H1 (cell line): ENCODE measurements at regions not wholly inside any gene's neighbourhood (a gene's known extent, or its start where the extent isn't known, plus 50 kb on each side); places are given as distances from the start of the nearest gene placed in this dataset.

Source experiments
- CTCF ChIA-PET: fragments of 300-600 bp; sonication (Branson Sonifier 250); formaldehyde crosslinking; loops from one replicate; lab custom pipeline; 2021; ENCODE audit not compliant: partially characterized antibody; lab: Charles Lee
- POLR2A ChIA-PET: fragments of 300-600 bp; sonication (Branson Sonifier 250); formaldehyde crosslinking; loops from one replicate; lab custom pipeline; 2021; ENCODE audit warnings: inconsistent platforms; ENCODE audit not compliant: partially characterized antibody; lab: Charles Lee
- DNase-seq, 2 experiments: peaks; one replicate each; pipeline versions ENCODE4 v3.0.0 to v3.0.0-alpha.2; 2010 to 2022; ENCODE audit warnings: low spot score in 2 of 2, low read depth in 1 of 2, mixed read lengths in 1 of 2
- FAIRE-seq: peaks from 2 replicates; lab custom pipeline; 2011; peaks lifted over from hg19 to GRCh38; lab: Jason Lieb, UNC
- H2AFZ ChIP-seq: 2 replicates; pipeline ENCODE4 v1.8.1; 2012; ENCODE audit warnings: low read length, inconsistent platforms
- H2AK5ac ChIP-seq: 2 replicates; pipeline ENCODE4 v1.6.1; 2013; ENCODE audit warnings: low read depth, low read length
- H2BK120ac ChIP-seq: replicated peaks from 2 replicates; pipeline ENCODE3; 2013; ENCODE audit warnings: low read depth, low read length, inconsistent platforms
- H2BK12ac ChIP-seq: 2 replicates; pipeline ENCODE4 v1.6.1; 2013; ENCODE audit warnings: low read depth, low read length
- H2BK15ac ChIP-seq: 2 replicates; pipeline ENCODE4 v1.6.1; 2013; ENCODE audit warnings: low read length
- H2BK20ac ChIP-seq: 2 replicates; pipeline ENCODE4 v1.6.1; 2013; ENCODE audit warnings: low read length
- H2BK5ac ChIP-seq: 2 replicates; pipeline ENCODE4 v1.6.1; 2013; ENCODE audit warnings: low read depth, low read length
- H3K14ac ChIP-seq: 2 replicates; pipeline ENCODE4 v1.6.1; 2013; ENCODE audit warnings: inconsistent platforms; ENCODE audit not compliant: insufficient read length
- H3K18ac ChIP-seq: 2 replicates; pipeline ENCODE4 v1.6.1; 2013; ENCODE audit warnings: low read length; ENCODE audit errors: extremely low read depth
- H3K23ac ChIP-seq: 2 replicates; pipeline ENCODE4 v1.6.1; 2013; ENCODE audit warnings: inconsistent platforms; ENCODE audit not compliant: insufficient read length
- H3K23me2 ChIP-seq: 2 replicates; pipeline ENCODE4 v1.6.1; 2013; ENCODE audit warnings: low read depth, low read length
- H3K27ac ChIP-seq: 2 replicates; pipeline ENCODE4 v1.6.1; 2011; ENCODE audit warnings: low read depth, low read length, inconsistent platforms
- H3K27me3 ChIP-seq, 4 experiments: replicated peaks in 1 of 4; 1 replicate in 1 of 4; 2 replicates in 3 of 4; pipeline versions ENCODE4 v1.6.1 to v1.8.1; 2011 to 2013; ENCODE audit warnings: low read length in 3 of 4, mild to moderate bottlenecking in 3 of 4, inconsistent platforms in 2 of 4, mixed read lengths in 2 of 4, moderate library complexity in 1 of 4; ENCODE audit not compliant: control insufficient read depth in 3 of 4, insufficient read depth in 3 of 4; ENCODE audit errors: extremely low read depth in 1 of 4
- H3K36me3 ChIP-seq, 4 experiments: 2 replicates each; pipeline versions ENCODE4 v1.6.1 to v1.8.1; 2011 to 2013; ENCODE audit warnings: mild to moderate bottlenecking in 4 of 4, low read length in 3 of 4, moderate library complexity in 2 of 4, control low read depth in 1 of 4, inconsistent platforms in 1 of 4; ENCODE audit not compliant: insufficient read depth in 4 of 4, control insufficient read depth in 2 of 4
- H3K4ac ChIP-seq: replicated peaks from 2 replicates; pipeline ENCODE3; 2013; ENCODE audit warnings: low read length, low read depth, mixed read lengths, inconsistent platforms; ENCODE audit not compliant: insufficient read length
- H3K4me1 ChIP-seq, 4 experiments: replicated peaks in 1 of 4; 1 replicate in 1 of 4; 2 replicates in 3 of 4; pipeline versions ENCODE4 v1.6.1 to v1.8.1; 2011 to 2013; ENCODE audit warnings: low read length in 3 of 4, inconsistent platforms in 2 of 4, mixed read lengths in 1 of 4; ENCODE audit not compliant: insufficient read depth in 4 of 4, control insufficient read depth in 3 of 4
- H3K4me2 ChIP-seq, 2 experiments: 2 replicates each; pipeline versions ENCODE4 v1.6.1 to v1.8.1; 2011 to 2013; ENCODE audit warnings: low read depth in 2 of 2, low read length in 2 of 2, control low read depth in 1 of 2, inconsistent platforms in 1 of 2, mild to moderate bottlenecking in 1 of 2; ENCODE audit not compliant: insufficient read depth in 1 of 2
- H3K4me3 ChIP-seq, 4 experiments: fragments of 200-600, 300-600 bp in 1 of 4; sonication (generic), shearing (Covaris generic), sonication (Bioruptor Twin) in 1 of 4; 2 replicates each; pipeline versions ENCODE4 v1.5.1 to v1.8.1; 2011 to 2016; ENCODE audit warnings: low read length in 4 of 4, low read depth in 3 of 4, control low read depth in 2 of 4, inconsistent platforms in 2 of 4, mild to moderate bottlenecking in 2 of 4, mixed read lengths in 1 of 4, moderate library complexity in 1 of 4; ENCODE audit not compliant: insufficient read depth in 2 of 4; ENCODE audit errors: extremely low read depth in 1 of 4
- H3K56ac ChIP-seq: replicated peaks from 2 replicates; pipeline ENCODE3; 2013; ENCODE audit warnings: low read depth, mild to moderate bottlenecking, mixed read lengths, low read length, inconsistent platforms; ENCODE audit not compliant: insufficient read length
- H3K79me1 ChIP-seq: 2 replicates; pipeline ENCODE4 v1.6.1; 2013; ENCODE audit warnings: low read depth, low read length, control low read depth
- H3K79me2 ChIP-seq, 2 experiments: 2 replicates each; pipeline versions ENCODE4 v1.6.1 to v1.8.1; 2012 to 2013; ENCODE audit warnings: low read length in 2 of 2, mild to moderate bottlenecking in 2 of 2, inconsistent platforms in 1 of 2; ENCODE audit not compliant: insufficient read depth in 2 of 2, control insufficient read depth in 1 of 2
- H3K9ac ChIP-seq, 4 experiments: replicated peaks in 1 of 4; 1 replicate in 1 of 4; 2 replicates in 3 of 4; pipeline versions ENCODE4 v1.6.1 to v1.8.1; 2011 to 2013; ENCODE audit warnings: low read depth in 3 of 4, low read length in 3 of 4, control low read depth in 2 of 4, mild to moderate bottlenecking in 2 of 4, moderate library complexity in 2 of 4, inconsistent platforms in 1 of 4; ENCODE audit errors: extremely low read depth in 1 of 4
- H3K9me3 ChIP-seq, 2 experiments: 2 replicates each; pipeline versions ENCODE4 v1.6.1 to v1.8.1; 2012 to 2013; ENCODE audit warnings: mild to moderate bottlenecking in 2 of 2, moderate library complexity in 2 of 2, control low read depth in 1 of 2, inconsistent platforms in 1 of 2, low read depth in 1 of 2, low read length in 1 of 2, mixed read lengths in 1 of 2; ENCODE audit not compliant: insufficient read depth in 2 of 2
- H4K20me1 ChIP-seq, 2 experiments: replicated peaks in 1 of 2; 2 replicates each; pipeline versions ENCODE3 to v1.8.1; 2011 to 2013; ENCODE audit warnings: inconsistent platforms in 2 of 2, low read length in 2 of 2, mild to moderate bottlenecking in 1 of 2; ENCODE audit not compliant: insufficient read depth in 2 of 2, control insufficient read depth in 1 of 2
- H4K5ac ChIP-seq: 2 replicates; pipeline ENCODE4 v1.6.1; 2013; ENCODE audit warnings: low read length, low read depth, mixed read lengths, inconsistent platforms; ENCODE audit not compliant: insufficient read length
- H4K8ac ChIP-seq: 2 replicates; pipeline ENCODE4 v1.8.0; 2013; ENCODE audit warnings: mild to moderate bottlenecking, moderate library complexity, low read length, inconsistent platforms; ENCODE audit not compliant: insufficient read depth; ENCODE audit errors: extremely low read depth
- H4K91ac ChIP-seq: replicated peaks from 2 replicates; pipeline ENCODE3; 2013; ENCODE audit warnings: low read length, mixed read lengths, inconsistent platforms; ENCODE audit not compliant: insufficient read length
- BACH1 ChIP-seq: IDR thresholded peaks from 2 replicates; pipeline ENCODE4 v1.6.1; 2012; ENCODE audit warnings: low read length, improper control_type of control experiment
- CREB1 ChIP-seq: IDR thresholded peaks from 2 replicates; pipeline ENCODE4 v1.6.1; 2012; ENCODE audit warnings: inconsistent platforms
- CTBP2 ChIP-seq: IDR thresholded peaks from 2 replicates; pipeline ENCODE4 v1.7.0; 2011; ENCODE audit warnings: borderline replicate concordance, mild to moderate bottlenecking, moderate library complexity, mixed read lengths, low read length; ENCODE audit not compliant: insufficient read depth, insufficient read length
- FOSL1 ChIP-seq: IDR thresholded peaks from 2 replicates; pipeline ENCODE4 v1.6.1; 2011; ENCODE audit warnings: mild to moderate bottlenecking, low read depth, low read length, moderate library complexity; ENCODE audit not compliant: insufficient read depth
- GABPA ChIP-seq: IDR thresholded peaks from 2 replicates; pipeline ENCODE4 v1.6.1; 2011; ENCODE audit warnings: mild to moderate bottlenecking, low read length, moderate library complexity, borderline replicate concordance; ENCODE audit not compliant: insufficient read depth
- HDAC2 ChIP-seq, 2 experiments: fragments of 300-600 bp in 1 of 2; sonication (generic) in 1 of 2; IDR thresholded peaks; 2 replicates each; pipeline ENCODE4 v1.6.1; 2011 to 2012; ENCODE audit warnings: low read depth in 2 of 2, low read length in 2 of 2, mild to moderate bottlenecking in 2 of 2, moderate library complexity in 2 of 2, borderline replicate concordance in 1 of 2, inconsistent platforms in 1 of 2
- POLR2AphosphoS5 ChIP-seq: IDR thresholded peaks from 2 replicates; pipeline ENCODE4 v1.6.1; 2011; ENCODE audit warnings: low read depth, low read length
- SIN3A ChIP-seq, 2 experiments: IDR thresholded peaks in 1 of 2; conservative IDR thresholded peaks in 1 of 2; 2 replicates each; pipeline ENCODE4 v1.6.1; 2011 to 2012; ENCODE audit warnings: low read length in 2 of 2, improper control_type of control experiment in 1 of 2, low read depth in 1 of 2, mild to moderate bottlenecking in 1 of 2
- SIRT6 ChIP-seq: IDR thresholded peaks from one replicate; pipeline ENCODE4 v1.7.1; 2012; ENCODE audit warnings: low read length, inconsistent platforms
- SRF ChIP-seq: IDR thresholded peaks from 2 replicates; pipeline ENCODE4 v1.6.1; 2011; ENCODE audit warnings: mild to moderate bottlenecking, low read depth, low read length, moderate library complexity
- TAF7 ChIP-seq: optimal IDR thresholded peaks from 2 replicates; pipeline ENCODE3; 2011; ENCODE audit warnings: low read depth, mild to moderate bottlenecking, inconsistent platforms, low read length, moderate library complexity, borderline replicate concordance
- WGBS, 2 experiments: shearing (Covaris generic) in 1 of 2; methylation state at CpG; one replicate each; pipeline versions ENCODE4 v1.1.6 to v1.1.7; 2013 to 2015; ENCODE audit warnings: low lambda C conversion rate in 2 of 2, mixed read lengths in 2 of 2, inconsistent platforms in 1 of 2, low coverage in 1 of 2, missing lambda C conversion rate in 1 of 2; ENCODE audit not compliant: insufficient replicate concordance in 2 of 2, insufficient coverage in 1 of 2, insufficient read length in 1 of 2; ENCODE audit errors: extremely low coverage in 1 of 2, missing lambda C conversion rate in 1 of 2; 5-methylcytosine and 5-hydroxymethylcytosine counted together
- TF ChIP-seq, protein P1 (sequence below), 3 experiments: IDR thresholded peaks; 1 replicate in 2 of 3; 2 replicates in 1 of 3; pipeline versions ENCODE4 v1.5.1 to v1.6.1; 2011; ENCODE audit warnings: low read length in 3 of 3, mild to moderate bottlenecking in 3 of 3, inconsistent platforms in 2 of 3, low read depth in 1 of 3, moderate library complexity in 1 of 3; ENCODE audit not compliant: insufficient read depth in 1 of 3; ENCODE audit errors: control extremely low read depth in 1 of 3

DNA sequence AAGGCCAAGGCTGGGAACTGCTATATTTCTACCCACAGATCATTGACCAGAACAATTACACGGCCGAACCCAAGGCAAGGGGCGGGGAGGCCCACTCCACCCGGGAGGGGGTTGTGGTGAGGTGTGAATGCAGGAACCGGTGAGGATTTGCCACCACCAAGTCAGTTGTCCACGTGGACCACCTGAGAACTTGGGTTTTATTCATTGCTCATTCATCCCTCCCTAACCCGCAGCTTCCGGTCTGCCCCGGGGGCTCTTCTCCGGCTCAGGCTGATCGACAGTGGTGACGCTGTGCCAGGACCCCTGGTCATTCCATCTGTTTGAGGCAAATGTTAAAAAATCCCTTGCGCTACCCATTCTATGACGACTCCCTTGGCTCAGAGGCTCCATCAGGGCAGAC, 127.7 kb upstream of the RTL1 start:
- Histone ChIP-seq H3K4me1 (no peaks in the 10 kb centered on the region), H3K18ac (no peak overlapping the region), H4K5ac (no peak overlapping the region), H3K4me2 (no peak overlapping the region), H3K79me2 (no peaks in the 10 kb centered on the region), H2BK5ac (no peak overlapping the region), H3K4me3 (no peak overlapping the region), H3K27ac (no peak overlapping the region), H3K9me3 (no peaks in the 10 kb centered on the region), H3K14ac (no peak overlapping the region), H4K20me1 (no peaks in the 10 kb centered on the region), H2AFZ (no peak overlapping the region), H3K36me3 (no peaks in the 10 kb centered on the region), H2BK20ac (no peak overlapping the region), H3K23ac (no peak overlapping the region), H3K27me3 (no peaks in the 10 kb centered on the region), H2BK120ac (no peak overlapping the region), H2BK15ac (no peak overlapping the region), H3K56ac (no peak overlapping the region), H3K9ac (no peak overlapping the region), H4K91ac (no peak overlapping the region), H3K4ac (no peak overlapping the region), H3K79me1 (no peaks in the 10 kb centered on the region), H2BK12ac (no peak overlapping the region), H3K23me2 (no peaks in the 10 kb centered on the region), H2AK5ac (no peak overlapping the region), H4K8ac (no peak overlapping the region)
- ChIA-PET POLR2A (no interaction called here), CTCF (interaction anchor here (0.7 kb wide), 1 partner anchor 79 kb away, joined by 4 read pairs; no protein-coding TSS in a partner anchor)
- 93% methylated on average over 14 of the region's 14 CpGs; no CpG with 5 or more reads in 1 of the 2 experiments for WGBS, 2 experiments
- FAIRE-seq: no peak
- DNase-seq: no peak
- TF ChIP-seq POLR2AphosphoS5: no peak
- TF ChIP-seq SRF: no peak
- TF ChIP-seq TAF7: no peak
- TF ChIP-seq SIRT6: no peak
- TF ChIP-seq CTBP2: no peak
- no peak for TF ChIP-seq SIN3A (conservative IDR thresholded peaks at IDR 0.05 in 1 of 2, IDR thresholded peaks at IDR 0.05 in 1 of 2; ENCODE audit: low read depth in 1 of 2, low read length in 2 of 2)
- no peak for TF ChIP-seq HDAC2 (IDR thresholded peaks at IDR 0.05; ENCODE audit: borderline replicate concordance in 1 of 2, low read depth in 2 of 2, low read length in 2 of 2)
- no peak for TF ChIP-seq BACH1
- TF ChIP-seq, protein P1, sequence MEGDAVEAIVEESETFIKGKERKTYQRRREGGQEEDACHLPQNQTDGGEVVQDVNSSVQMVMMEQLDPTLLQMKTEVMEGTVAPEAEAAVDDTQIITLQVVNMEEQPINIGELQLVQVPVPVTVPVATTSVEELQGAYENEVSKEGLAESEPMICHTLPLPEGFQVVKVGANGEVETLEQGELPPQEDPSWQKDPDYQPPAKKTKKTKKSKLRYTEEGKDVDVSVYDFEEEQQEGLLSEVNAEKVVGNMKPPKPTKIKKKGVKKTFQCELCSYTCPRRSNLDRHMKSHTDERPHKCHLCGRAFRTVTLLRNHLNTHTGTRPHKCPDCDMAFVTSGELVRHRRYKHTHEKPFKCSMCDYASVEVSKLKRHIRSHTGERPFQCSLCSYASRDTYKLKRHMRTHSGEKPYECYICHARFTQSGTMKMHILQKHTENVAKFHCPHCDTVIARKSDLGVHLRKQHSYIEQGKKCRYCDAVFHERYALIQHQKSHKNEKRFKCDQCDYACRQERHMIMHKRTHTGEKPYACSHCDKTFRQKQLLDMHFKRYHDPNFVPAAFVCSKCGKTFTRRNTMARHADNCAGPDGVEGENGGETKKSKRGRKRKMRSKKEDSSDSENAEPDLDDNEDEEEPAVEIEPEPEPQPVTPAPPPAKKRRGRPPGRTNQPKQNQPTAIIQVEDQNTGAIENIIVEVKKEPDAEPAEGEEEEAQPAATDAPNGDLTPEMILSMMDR (IDR thresholded peaks at IDR 0.05; ENCODE audit: control extremely low read depth in 1 of 3, insufficient read depth in 1 of 3, low read depth in 1 of 3, low read length in 3 of 3): no peak
- TF ChIP-seq FOSL1: no peak
- TF ChIP-seq GABPA: no peak
- no peak for TF ChIP-seq CREB1
